Hematopoietic multipotent progenitor cell treated with erythropoietin and hydrocortisone succinate and interleukin-3 and kit ligand, for 6 days (in vitro differentiated cells): ENCODE measurements at regions not wholly inside any gene's neighbourhood (a gene's known extent, or its start where the extent isn't known, plus 50 kb on each side); places are given as distances from the start of the nearest gene placed in this dataset.

ENCODE experiments used
- DNase-seq: peaks from one replicate; pipeline ENCODE4 v3.0.0-alpha.2; 2015

DNA sequence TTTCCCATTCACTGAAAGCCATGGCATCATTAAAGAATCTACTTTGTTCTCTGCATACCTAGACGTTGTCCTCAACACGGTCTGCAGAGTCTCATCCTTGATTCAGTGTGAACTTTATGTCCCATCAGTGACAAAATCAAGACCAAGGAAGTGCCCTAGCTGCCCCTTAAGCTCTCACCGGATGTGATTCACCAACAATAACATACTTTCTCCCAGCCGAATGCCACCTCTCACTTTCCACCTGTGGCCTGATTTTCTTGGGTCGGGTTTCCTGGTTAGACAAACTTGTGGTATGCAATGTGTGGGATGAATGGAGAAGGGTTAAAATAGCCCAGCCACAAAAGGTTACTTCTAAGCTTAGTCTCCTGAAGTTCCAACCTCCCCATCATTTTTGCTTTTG is 145.3 kb upstream of the PAPPA start:
- DNase-seq = no peak

DNA sequence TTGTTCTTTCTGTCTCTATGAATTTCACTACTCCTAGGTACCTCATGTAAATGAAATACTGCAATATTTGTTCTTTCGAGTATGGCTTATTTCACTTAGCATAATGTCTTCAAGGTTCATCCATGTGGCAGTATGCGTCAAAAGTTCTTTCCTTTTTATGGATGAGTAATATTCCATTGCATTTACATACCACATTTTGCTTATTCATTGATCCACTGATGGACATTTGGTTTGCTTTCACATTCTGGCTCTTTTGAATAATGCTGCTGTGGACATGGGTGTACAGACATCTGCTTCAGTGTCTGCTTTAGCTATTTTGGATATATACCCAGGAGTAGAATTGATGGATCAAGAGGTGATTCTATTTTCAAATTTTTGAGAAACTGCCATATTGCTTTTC is 144.2 kb upstream of the PAPPA start:
- no peak for DNase-seq

- no peak for DNase-seq
These were observed 137.7 kb upstream of the PAPPA start for GRCh38 chr9:116015855-116016254.

- no peak for DNase-seq
These were observed 133.4 kb upstream of the PAPPA start for GRCh38 chr9:116020146-116020545.

GRCh38 chr9:116020801-116021200 is 132.8 kb upstream of the PAPPA start:
- no peak for DNase-seq

GRCh38 chr9:116027096-116027495 is 126.5 kb upstream of the PAPPA start:
- no peak for DNase-seq

DNA sequence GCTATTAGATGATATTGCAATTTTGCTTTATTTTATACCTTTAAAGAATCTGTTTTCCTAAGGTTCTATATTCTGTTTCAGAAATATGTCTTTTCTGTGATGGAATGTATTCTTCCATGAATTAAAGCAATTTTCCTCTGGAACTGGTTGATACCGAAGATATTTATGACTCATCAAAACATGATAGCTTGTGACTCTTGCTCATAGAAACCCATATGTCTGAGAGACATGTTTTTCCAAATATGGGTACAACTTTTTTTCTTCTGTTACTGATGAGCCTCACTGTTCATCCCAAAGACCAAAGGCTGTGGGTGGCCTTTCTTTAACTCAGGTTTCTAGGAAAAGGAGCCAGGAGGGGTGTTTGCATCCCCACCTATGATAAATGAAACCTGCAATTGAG is 126.1 kb upstream of the PAPPA start:
- DNase-seq = no peak

- no peak for DNase-seq
These were observed 125.6 kb upstream of the PAPPA start for GRCh38 chr9:116027951-116028350.

- no peak for DNase-seq
These were observed 123.1 kb upstream of the PAPPA start for GRCh38 chr9:116030517-116030916.

DNA sequence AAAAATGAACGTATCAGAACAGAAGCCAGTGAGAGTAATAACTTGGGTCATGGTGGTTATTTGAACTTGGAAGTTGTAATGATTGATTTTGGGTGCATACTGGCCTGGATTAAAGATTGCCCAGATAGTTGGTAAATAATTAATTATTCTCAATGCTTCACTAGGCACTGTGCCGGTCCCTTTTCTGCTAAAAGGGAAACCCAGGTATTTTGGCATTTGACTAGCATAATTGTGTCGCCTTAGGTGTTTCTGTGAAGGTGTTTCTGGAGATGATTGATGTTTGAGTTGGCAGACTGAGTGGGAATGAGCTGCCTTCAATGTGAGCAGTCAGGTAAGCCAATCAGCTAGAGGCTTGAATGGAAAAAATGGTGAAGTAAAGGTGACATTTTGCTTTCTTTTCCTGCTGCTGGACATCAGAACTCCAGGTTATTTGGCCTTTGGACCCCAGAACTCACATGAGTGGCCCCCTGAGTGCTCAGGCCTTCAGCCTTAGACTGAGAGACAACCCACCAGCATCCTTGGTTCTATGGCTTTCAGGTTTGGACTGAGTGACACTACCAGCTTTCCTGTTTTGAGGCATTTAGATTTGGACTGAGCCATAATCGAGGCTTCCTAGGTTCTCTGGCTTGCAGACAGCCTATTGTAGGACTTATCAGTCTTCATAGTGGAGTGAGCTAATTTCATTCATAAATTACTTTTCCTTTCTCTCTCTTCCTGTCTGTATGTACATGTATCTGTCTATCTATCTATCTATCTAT is 120.7 kb upstream of the PAPPA start:
- no peak for DNase-seq

DNA sequence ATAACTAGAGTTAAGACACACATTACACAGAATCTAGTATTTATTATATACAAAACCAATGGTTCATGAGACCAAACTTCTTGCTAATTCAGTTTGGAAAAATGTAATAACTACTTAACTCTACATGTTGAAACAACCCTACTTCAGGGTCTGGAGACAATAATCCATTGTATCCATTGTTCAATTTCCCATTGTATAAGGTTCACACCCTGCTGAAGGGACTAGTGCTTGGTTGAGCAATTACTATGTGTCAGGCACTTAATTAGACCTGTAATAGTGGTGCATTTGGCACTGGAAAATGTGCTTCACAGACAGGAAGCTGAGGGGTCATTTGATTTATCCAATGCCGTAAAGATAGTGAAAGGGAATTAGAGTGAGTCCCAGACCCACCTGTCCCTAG is 114.3 kb upstream of the PAPPA start:
- no peak for DNase-seq

DNA sequence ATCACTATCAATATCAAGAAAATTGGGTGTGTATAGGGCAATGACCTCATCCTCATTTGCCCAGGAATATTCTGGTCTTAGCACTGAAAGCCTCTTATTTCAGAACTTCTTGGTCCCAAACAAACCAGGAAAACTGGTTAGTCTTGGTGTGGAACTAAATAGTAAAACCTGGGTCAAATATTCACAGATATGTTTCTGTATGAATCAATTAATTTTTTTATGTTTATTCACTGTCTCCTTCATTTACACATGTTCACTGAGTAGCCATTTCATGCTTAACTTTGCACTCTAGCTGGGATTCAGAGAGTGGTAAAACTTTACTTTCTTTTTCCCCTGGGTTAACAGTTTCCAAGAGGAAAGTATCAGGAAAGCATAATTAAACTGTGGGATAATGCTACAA is 113.7 kb upstream of the PAPPA start:
- no peak for DNase-seq

DNA sequence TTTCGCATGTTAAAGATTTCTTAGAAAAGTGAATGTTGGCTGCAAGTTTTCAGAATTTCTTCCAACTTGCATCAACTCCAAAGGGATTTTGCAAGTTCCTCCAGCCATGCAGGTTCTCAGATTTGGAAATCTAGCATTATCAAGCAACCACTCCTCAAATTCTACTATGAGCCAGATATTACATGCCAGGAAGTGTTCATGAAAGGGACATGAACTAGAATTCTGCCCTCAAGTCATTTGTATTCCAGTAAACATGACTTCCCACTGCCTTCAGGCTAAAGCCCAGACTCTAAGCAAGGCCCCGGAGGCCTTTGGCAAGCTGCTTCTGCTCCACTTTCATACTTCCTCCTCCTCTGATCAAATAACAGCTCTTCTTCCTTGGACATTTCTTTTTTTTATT is 111.3 kb upstream of the PAPPA start:
- DNase-seq = no peak

- DNase-seq = no peak
These were observed 108.5 kb upstream of the PAPPA start for GRCh38 chr9:116045083-116045482.

DNA sequence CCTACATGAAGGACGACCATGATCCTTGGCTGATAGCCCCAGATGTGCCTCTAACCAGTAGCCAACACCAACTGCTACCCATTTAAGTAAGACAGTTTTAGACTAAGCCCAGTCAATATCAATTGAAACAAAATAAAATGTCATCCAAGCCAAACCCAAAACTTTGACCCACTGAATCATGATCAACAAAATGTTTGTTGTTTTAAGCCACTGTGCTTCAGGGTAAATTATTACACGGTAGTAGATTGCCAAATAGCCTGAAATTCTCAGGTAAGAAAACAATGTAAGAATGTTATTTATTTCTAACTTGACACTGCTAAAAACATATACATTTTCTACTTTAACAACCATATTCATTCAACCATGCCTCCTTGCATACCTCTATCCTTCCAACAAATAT is 105.5 kb upstream of the PAPPA start:
- no peak for DNase-seq

DNA sequence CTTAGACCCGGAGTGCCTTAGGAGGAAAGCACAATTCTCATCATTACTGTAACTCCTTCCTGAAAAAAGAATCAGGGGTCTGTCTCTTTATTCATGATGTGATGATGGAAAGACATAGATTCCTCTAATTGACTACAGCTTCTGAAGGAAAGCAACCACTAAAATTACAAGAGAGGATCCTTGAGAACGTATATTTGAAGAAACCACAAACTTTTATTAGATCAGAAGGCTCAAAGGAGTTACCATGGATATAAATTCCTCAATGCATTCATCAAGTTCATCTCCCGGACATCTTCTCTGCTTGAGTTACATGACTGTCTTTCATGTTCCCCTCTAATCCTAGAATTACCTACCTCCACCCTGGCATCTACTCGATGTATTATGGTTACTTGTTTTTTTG is 104.1 kb upstream of the PAPPA start:
- DNase-seq = no peak

DNA sequence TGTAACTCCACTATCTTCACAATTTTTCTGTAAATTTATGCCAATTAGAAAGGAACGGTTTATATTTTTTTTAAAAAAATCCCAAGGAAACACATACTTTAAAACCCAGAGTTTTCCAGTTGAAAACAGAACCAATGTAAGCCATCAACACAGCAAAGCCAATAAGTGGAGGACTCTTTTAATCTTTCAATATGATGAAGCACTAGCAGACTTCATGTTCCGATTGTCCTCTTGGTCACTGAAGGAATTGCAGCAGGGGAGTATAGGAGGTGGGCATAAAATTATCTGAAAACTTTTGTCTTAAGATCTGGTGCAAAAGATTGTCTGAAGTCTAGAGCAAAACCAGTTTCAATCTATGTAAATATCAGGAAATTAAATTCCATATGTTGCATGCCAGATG is 102.1 kb upstream of the PAPPA start:
- no peak for DNase-seq

DNA sequence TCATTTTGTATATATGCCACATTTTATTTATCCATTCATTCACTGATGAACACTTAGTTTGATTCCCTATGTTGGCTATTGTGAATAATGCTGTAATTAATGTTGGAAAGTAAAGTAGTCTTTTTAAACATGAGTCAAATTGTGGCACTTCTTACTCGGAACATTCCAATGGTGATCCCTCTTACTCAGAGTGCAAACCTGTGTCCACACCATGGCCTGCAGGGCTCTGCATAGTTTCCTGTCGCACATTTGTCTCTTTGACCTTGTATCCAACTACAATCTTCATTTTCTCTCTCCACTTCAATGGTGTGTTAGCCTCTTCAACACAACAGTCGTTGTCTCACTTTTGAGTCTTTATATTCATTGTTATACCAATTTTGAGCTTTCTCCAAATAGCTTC is 98.1 kb upstream of the PAPPA start:
- DNase-seq = no peak

GRCh38 chr9:116057371-116057770 is 96.2 kb upstream of the PAPPA start:
- no peak for DNase-seq

GRCh38 chr9:116058421-116058820 is 95.2 kb upstream of the PAPPA start:
- DNase-seq = no peak

DNA sequence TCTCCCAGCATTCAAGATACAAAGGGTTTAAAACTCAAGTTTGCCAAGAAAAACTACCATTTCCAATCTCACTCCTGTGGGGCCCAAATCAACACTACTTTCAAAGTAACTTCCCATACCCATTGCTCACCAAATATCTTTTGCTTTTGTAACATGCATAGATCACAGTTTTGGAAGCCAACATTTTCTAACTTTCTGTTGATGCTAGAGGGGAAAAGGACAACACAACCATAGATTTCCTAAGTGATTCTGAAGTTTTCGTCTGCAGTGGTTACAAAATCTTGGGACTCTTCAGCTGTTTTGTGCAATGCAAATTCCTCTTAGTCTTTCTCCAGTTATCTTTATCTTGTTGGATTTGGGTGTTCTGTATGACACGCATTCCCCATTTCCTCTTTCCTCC is 94.1 kb upstream of the PAPPA start:
- DNase-seq = no peak

GRCh38 chr9:116060631-116061030 is 93.0 kb upstream of the PAPPA start:
- no peak for DNase-seq

DNA sequence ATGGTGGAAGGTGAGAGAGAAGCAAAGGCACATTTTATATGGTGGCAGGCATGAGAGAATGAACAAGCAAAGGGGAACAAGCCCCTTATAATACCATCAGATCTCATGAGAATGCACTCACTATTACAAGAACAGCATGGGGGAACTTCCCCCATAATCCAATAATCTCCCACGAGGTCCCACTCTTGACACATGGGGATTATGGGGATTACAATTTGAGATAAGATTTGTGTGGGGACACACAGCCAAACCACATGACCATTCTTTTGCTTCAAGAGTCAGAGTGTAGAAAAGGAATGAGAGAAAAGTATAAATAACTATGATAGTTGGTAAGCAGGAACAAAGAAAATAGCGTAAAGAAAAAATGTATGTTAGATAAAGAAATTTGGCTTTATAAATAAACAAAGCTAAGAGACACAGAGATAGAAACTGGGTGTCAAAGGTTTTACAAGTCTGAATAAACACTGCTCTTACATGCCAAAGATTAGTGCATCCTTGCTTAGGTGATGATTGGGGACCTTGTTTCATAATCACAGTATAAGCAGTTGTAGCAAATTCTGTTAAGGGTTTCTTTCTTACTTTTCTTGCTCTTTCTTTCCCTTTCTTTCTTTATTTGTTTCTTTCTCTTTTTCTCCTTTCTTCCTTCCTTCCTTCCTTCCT is 91.9 kb upstream of the PAPPA start:
- DNase-seq = no peak

DNA sequence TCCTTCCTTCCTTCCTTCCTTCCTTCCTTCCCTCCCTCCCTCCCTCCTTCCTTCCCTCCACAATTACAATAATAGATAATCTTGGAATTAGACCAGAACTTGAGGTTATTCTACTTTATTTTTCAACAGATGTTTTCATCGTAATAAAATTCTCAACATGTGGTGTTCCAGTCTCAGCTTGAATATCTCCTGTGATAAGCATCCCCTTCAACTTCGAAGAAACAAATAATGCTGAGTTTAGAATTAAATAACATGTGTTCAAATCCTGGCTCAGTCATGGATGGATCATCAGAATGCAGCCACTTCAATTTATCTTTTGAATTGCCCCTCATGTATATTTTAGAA is 91.4 kb upstream of the PAPPA start:
- no peak for DNase-seq

DNA sequence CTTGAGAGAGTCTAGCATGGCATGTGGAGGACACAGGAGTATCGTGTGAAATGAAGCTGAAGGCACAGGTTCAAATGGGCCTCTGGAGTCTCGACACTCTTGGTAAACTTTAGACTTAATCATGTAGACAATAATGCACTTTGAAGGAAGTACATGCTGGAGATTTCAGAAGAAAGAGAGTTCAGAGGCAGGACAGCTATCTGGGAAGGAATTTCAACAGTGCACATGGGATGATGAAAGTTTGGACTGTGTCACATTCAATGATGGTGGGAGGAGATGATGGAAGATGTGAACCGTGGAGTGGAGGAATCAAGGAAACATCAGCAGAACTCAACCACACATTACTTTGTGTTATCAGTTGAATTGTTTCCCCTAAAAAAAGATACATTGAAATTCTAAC is 88.6 kb upstream of the PAPPA start:
- DNase-seq = no peak
